GM18520 (cell line): ENCODE measurements at regions not wholly inside any gene's neighbourhood (a gene's known extent, or its start where the extent isn't known, plus 50 kb on each side); places are given as distances from the start of the nearest gene placed in this dataset.
"Not testable (repeated sequence)": the region's sequence is repeated elsewhere in the genome, so short reads cannot be mapped to it uniquely, and the experiment has no call there.

Source experiments
- ATAC-seq: cut with Tn5 transposase; IDR thresholded peaks from one replicate; pipeline ENCODE4 v1.9.1; 2021; ENCODE audit not compliant: unreplicated experiment

DNA sequence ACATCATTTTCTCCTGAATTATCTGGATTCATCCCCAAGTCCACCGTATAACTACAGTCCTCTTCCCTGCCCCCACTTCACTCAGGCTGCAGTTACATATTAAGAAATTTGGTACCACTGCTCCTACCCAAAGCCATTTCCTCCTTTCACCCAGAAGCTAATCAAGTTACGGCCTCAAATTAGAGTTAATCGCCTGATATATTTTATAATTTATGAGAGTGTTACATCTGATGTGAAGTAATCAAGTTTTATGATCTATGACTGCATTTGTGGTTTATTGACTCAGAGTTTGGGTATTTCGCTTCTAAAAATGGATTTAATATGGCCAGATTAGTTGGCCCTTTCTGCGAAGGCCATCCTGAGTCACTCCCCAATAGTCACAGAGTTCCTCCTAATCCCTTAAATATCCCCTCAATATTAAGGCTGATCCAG lies 223.6 kb upstream of the KIF2A start:
- no peak for ATAC-seq

DNA sequence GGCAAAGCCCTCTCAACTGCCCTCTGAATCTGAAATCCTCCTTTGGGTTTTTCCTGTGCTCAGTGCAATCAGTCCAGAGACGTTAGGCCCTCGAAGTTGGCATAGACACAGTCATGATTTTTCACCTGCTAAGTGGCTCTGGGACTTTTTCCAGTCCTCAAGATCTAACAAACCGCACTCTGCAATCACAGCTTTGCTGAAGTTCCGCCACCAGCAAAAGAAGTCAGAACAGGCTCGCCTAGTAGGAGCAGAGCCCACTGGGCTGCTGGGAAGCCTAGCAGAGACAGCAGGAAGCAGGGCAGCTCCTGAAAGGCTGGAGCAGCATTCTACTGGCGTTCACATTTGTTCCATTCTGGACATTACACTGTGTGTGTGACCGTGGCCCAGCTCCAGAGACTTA lies 222.8 kb upstream of the KIF2A start:
- no peak for ATAC-seq

GRCh38 chr5:62083661-62084060 lies 222.3 kb upstream of the KIF2A start:
- no peak for ATAC-seq

- no peak for ATAC-seq
Observed at GRCh38 chr5:62084391-62084790, 221.6 kb upstream of the KIF2A start.

- ATAC-seq: no peak
Observed at GRCh38 chr5:62090953-62091352, 215.1 kb upstream of the KIF2A start.

DNA sequence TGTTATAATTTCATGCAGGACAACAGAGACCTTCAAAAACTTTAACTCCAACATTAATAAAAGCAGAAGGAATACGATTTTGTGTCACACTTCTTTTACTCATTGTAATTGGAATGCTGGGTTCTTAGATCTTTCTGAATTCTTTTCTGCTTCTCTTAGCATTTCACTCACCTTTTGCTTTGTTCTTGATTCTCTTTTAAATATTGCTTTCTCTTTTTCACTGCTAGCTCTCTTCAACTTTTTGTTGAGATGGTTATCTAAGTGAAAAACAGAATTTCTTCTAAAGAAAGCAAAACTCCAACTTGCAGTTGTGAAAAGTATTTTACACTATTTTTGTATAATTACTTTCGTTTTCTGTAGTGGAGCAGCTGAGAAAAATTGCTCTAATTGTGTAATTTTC lies 212.6 kb upstream of the KIF2A start:
- no peak for ATAC-seq

DNA sequence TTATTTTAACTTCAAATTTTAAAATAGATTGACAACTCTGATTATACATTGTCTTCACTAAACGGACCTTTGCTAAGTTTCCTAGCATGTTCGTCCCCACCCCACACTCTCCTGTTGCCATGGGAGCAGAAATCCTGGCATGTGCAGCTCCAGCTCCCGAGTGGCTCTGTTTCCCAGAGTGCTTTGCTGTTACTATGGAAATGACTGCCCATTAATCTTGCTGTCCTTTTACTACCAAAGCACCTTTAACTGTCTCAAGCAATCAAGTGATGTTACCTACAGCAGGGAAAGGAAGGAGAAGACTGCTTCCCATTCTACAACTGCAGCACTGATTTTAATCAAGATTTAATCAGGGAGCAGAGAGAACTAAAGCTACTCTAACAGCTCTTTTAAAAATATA lies 212.0 kb upstream of the KIF2A start:
- ATAC-seq: no peak

DNA sequence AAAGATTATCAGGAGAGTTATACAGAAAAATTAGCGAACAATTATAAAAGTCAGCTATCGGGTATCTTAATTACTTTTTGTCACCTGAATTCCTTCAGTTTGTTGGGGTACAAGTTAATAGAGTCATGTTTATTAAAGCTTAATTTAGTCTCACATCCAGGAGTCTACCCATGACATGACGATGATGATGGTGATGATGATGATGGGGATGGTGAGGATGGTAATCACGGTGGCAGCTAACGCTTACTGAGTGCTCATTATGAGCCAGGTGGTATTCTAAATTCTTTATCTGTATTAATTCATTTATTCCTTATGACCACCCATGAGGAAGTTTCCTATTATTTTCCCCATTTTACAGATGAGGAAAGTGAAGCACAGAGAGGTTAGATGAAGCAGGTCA lies 208.6 kb upstream of the KIF2A start:
- ATAC-seq: no peak

DNA sequence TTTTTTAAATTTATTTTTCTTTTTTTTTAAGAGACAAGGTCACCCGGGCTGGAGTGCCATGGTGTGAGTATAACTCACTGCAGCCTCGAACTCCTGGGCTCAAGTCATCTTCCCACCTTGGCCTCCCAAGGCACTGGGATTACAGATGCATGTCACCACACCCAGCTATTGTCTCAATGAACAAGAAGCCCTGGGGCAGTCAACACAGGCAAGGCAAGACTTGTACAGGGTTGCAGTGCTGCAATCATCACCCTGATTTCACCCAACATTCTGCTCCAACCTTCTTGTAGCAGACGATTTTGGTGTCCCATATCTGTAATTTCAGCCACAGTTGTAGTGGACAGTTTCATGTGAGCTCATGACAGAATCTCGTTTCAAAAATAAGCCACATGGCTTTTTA lies 205.8 kb upstream of the KIF2A start:
- no peak for ATAC-seq

- ATAC-seq: not testable (repeated sequence)
Observed at GRCh38 chr5:62103863-62104262, 202.1 kb upstream of the KIF2A start.

DNA sequence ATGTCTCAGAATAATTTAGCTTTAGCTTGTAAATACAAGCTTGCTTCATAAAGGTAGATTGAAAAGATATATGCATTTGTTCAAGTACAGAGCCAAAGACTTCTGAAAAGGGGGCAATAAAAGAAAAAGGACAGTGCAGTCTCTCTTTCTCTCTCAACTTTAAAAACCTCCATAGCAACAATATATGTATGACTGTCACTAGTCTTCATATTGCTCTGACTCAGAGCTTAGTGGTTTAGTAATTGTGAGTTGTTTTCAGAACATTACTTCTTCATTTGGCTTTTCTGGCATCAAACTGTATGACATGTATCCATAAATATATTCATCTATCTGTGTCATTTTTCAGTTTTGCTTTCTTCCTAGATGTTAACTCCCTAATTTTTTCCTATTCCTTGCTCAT lies 194.6 kb upstream of the KIF2A start:
- ATAC-seq: no peak

DNA sequence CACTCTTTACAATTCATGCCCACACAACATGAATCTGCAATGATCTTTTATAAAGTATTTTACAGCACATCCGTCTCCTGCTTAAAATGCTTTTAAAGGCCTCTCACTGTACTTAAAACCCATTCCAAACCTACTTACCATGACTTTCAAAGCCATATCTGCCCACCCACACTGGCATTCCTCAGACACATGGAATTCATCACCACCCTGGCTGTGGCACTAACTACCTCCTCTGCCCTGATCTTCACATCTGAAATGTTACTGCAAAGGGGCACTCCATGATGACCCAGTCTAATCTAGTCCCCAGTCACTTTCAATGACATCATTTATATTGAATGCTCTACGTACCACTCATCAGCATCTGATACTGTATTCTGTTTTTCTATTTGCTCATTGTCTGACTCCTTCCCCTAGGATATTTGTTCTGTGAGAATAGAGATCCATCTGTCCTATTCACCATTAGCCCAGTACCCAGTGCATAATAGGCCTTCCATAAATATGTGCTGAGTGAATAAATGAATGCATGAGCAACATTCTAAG lies 193.2 kb upstream of the KIF2A start:
- ATAC-seq: no peak

DNA sequence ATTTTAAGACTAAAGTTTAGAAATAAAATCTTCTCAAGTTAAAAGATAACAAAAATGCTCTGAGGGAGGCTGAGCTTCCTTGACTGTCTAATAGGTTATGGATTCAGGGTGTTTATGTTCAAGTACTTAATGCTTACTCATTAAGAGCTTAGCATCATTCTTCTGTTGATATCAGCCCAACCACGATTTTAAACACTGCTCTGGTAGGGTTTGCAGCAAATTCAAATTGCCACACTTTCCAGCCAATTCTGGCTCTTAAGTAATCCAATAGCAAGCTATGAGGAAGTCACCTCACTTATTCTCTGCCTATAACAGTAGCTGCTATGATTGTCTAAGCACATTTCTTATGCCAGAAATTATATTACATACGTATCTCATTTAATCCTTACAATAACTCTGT lies 191.0 kb upstream of the KIF2A start:
- ATAC-seq: no peak

GRCh38 chr5:62124266-62124665 lies 181.7 kb upstream of the KIF2A start:
- no peak for ATAC-seq

- no peak for ATAC-seq
Observed at GRCh38 chr5:62126090-62126489, 179.9 kb upstream of the KIF2A start.

DNA sequence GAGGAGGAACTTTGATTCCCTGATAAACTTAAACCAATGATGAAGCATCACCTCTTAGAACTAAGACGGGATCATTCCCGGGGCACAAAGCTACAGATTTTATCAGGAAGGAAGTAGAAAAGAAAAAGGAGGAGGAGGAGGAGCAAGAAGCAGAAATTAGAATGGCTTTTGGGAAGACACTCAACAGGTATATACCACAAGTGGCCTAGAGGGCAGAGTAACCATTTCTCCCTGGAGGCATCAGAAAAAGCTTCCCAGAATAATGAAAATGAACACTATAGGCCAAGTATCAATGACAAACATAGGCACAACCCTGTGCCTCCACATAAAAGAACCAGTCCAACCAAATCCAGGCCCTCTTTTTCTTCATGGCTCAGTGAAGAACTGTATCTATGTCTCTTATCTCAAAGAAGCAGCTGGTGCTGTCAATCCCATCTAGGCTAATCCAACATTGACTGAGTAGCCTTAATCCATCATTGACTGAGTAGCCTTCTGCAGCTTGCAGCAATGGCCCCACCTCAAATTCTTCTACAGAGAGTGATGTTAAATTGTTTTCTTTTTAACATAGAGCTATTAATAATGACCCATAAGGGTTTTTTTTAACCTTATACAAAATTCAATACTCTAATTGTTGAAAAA lies 178.8 kb upstream of the KIF2A start:
- no peak for ATAC-seq

- ATAC-seq: no peak
Observed at GRCh38 chr5:62130107-62130506, 175.9 kb upstream of the KIF2A start.

DNA sequence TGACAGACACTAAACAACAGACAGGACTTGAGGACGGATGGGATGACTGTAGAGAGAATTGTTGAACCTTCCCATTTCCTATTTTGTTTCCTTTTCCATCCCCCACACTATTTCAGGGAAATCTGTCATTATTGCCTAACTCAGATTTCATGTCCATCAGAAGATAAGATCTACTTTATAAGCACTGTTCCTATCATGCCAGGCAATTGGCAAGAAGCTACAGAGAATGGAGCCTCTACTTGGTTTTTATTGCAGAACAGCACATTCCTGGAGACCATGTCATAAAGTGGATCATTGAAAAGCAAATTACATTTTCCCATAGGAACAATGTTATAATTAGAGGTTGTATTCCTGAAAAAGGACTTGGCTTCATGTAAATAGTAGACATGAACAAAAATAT lies 173.7 kb upstream of the KIF2A start:
- no peak for ATAC-seq

DNA sequence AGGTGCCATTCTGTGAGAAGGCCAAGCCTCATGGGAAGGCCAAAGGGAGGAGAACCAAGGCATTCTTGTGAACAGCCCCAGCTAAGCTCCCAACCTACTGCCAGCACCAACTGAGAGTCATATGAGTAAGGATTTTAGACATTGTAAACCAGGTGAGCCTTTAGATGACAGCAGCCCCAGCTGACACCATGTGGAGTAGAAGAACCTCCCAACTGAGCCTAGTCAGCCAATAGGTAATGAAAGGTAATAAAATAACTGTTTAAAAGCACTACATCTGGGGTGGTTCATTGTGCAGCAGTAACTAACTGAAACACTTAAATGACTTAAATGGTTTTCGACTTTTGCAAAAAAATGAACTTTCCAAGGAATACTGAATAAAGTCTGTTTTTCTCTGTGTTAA lies 172.6 kb upstream of the KIF2A start:
- no peak for ATAC-seq

DNA sequence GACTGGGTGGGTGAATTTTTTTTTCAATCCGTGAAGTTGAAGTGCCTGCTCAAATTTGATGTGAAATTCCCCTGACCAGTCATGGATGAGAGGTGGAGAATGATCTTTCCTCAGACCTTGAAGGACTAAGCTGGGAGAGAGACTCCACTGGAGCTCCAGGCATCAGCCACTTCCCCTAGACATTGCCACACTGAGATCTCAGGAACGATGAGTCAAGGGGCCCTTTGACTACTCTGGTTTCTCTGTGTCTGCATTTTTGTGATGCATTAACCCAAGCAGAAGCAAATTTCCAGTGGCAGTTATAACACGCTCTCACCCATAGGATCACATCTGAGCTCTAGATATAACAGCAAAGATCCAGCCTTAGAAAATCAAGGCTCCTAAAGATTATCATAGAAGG lies 171.2 kb upstream of the KIF2A start:
- ATAC-seq: no peak

DNA sequence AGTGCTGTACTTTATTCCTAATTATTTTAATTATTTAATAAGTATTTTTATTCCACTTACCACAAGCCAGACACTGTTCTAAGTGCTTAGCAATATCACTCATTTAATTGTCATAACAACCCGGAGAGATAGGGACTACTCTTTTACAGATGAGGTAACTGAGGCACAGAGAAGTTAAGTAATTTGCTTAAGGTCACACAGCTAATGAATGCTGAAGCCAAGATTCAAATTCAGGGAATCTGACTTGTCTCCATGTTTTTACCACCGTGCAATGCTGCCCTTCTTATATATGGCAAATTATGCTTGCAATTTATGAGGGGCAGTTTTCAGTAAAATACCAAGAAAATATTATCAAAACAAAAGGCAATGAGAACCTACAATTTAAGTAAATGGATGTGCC lies 168.4 kb upstream of the KIF2A start:
- no peak for ATAC-seq

GRCh38 chr5:62138607-62139006 lies 167.4 kb upstream of the KIF2A start:
- ATAC-seq: no peak

- no peak for ATAC-seq
Observed at GRCh38 chr5:62139741-62140140, 166.3 kb upstream of the KIF2A start.
